ENCODE measurements at regions not wholly inside any gene's neighbourhood (a gene's known extent, or its start where the extent isn't known, plus 50 kb on each side); places are given as distances from the start of the nearest gene placed in this dataset.

DNA sequence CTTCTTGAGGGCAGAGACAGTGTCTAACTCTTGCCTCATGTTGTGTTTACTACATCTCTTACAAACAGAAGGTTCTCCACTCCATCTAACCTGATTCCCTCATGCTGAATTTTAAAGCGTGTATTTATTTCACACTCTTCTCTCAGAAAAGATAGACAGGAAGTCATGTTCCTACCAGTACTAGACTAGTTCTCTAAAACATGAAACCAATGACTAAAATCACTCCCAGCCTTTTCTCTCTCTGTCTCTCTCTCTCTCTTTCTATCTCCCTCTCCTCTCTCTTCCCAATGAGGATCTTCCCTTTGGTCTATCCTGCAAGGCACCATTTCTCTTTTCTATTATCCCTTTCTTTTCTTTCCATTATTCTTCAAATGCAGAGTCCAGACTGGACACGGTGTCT is 391.9 kb upstream of the CADM1 start:
- TF ChIP-seq, protein P1, sequence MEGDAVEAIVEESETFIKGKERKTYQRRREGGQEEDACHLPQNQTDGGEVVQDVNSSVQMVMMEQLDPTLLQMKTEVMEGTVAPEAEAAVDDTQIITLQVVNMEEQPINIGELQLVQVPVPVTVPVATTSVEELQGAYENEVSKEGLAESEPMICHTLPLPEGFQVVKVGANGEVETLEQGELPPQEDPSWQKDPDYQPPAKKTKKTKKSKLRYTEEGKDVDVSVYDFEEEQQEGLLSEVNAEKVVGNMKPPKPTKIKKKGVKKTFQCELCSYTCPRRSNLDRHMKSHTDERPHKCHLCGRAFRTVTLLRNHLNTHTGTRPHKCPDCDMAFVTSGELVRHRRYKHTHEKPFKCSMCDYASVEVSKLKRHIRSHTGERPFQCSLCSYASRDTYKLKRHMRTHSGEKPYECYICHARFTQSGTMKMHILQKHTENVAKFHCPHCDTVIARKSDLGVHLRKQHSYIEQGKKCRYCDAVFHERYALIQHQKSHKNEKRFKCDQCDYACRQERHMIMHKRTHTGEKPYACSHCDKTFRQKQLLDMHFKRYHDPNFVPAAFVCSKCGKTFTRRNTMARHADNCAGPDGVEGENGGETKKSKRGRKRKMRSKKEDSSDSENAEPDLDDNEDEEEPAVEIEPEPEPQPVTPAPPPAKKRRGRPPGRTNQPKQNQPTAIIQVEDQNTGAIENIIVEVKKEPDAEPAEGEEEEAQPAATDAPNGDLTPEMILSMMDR (IDR thresholded peaks at IDR 0.05), result no peak
- no peak for TF ChIP-seq POLR2A (IDR thresholded peaks at IDR 0.05)

Measured in esophagus squamous epithelium (tissue), 4 donors.